ENCODE measurements at regions not wholly inside any gene's neighbourhood (a gene's known extent, or its start where the extent isn't known, plus 50 kb on each side); places are given as distances from the start of the nearest gene placed in this dataset.

DNA sequence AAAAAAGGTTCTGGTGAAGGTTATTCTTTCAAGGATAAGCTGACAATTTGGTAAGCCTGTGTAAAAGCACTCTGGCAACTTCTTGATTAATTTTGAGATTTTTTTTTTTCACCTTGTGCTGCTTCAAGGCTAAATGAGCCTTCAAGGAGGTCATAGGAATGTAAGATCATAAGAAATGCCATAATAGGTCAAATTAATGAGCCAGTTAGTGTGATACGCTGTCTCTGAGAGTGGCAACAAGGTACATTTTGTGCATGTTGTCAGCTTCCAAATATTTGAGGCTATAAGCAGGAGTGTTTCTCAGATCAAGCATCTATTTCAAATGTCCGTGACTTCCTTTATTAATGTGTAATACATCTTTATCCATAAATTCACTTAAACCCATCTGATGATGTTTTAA lies 72.3 kb upstream of the CDH6 start:
- TF ChIP-seq, protein P1, sequence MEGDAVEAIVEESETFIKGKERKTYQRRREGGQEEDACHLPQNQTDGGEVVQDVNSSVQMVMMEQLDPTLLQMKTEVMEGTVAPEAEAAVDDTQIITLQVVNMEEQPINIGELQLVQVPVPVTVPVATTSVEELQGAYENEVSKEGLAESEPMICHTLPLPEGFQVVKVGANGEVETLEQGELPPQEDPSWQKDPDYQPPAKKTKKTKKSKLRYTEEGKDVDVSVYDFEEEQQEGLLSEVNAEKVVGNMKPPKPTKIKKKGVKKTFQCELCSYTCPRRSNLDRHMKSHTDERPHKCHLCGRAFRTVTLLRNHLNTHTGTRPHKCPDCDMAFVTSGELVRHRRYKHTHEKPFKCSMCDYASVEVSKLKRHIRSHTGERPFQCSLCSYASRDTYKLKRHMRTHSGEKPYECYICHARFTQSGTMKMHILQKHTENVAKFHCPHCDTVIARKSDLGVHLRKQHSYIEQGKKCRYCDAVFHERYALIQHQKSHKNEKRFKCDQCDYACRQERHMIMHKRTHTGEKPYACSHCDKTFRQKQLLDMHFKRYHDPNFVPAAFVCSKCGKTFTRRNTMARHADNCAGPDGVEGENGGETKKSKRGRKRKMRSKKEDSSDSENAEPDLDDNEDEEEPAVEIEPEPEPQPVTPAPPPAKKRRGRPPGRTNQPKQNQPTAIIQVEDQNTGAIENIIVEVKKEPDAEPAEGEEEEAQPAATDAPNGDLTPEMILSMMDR (IDR thresholded peaks at IDR 0.05) = no peak
- TF ChIP-seq POLR2A (IDR thresholded peaks at IDR 0.05) (no peak), EP300 (IDR thresholded peaks at IDR 0.05) (no peak)

Data from ovary (tissue), 3 donors.